PC-9 (cell line): ENCODE measurements at regions not wholly inside any gene's neighbourhood (a gene's known extent, or its start where the extent isn't known, plus 50 kb on each side); places are given as distances from the start of the nearest gene placed in this dataset.

Experiments
- BruUV-seq: library from RNA; stranded (reverse); fragments of 400-500 nt; replicated peaks from 2 replicates; lab custom pipeline; 2021; lab: Mats Ljungman, UMichigan
- CTCF ChIA-PET: fragments of 300-600 bp; sonication (Branson Sonifier 250); formaldehyde crosslinking; loops from one replicate; lab custom pipeline; 2022; ENCODE audit warnings: antibody characterized with exemption; lab: Charles Lee
- POLR2A ChIA-PET: fragments of 300-600 bp; sonication (Branson Sonifier 250); formaldehyde crosslinking; loops from one replicate; lab custom pipeline; 2022; ENCODE audit warnings: antibody characterized with exemption; ENCODE audit not compliant: unreplicated experiment; lab: Charles Lee
- DNase-seq, 2 experiments: peaks; one replicate each; pipeline versions ENCODE4 v3.0.0 to v3.0.0-alpha.2; 2015 to 2022; ENCODE audit warnings: mixed read lengths in 1 of 2
- H2AFZ ChIP-seq: fragments of 200-600 bp; sonication (generic); 2 replicates; pipeline ENCODE4 v1.8.1; 2017; ENCODE audit warnings: antibody characterized with exemption
- H3F3A ChIP-seq: fragments of 200-600 bp; sonication (generic); 2 replicates; pipeline ENCODE4 v1.8.1; 2017; ENCODE audit warnings: antibody characterized with exemption, mild to moderate bottlenecking, low read depth; ENCODE audit not compliant: insufficient read depth
- H3K27ac ChIP-seq: fragments of 200-600 bp; sonication (generic); 2 replicates; pipeline ENCODE4 v1.6.1; 2016; ENCODE audit warnings: mixed run types
- H3K27me3 ChIP-seq: fragments of 200-600 bp; sonication (generic); 2 replicates; pipeline ENCODE4 v1.6.1; 2016; ENCODE audit warnings: low read depth, mixed run types; ENCODE audit not compliant: insufficient read depth
- H3K36me3 ChIP-seq: fragments of 200-600 bp; sonication (generic); 2 replicates; pipeline ENCODE4 v1.6.1; 2016; ENCODE audit warnings: low read depth, mixed run types
- H3K4me1 ChIP-seq: fragments of 200-600 bp; sonication (generic); replicated peaks from 2 replicates; pipeline ENCODE4 v1.6.1; 2016; ENCODE audit warnings: mixed run types; ENCODE audit not compliant: insufficient read depth
- H3K4me2 ChIP-seq: fragments of 200-600 bp; sonication (generic); 2 replicates; pipeline ENCODE4 v1.6.1; 2017; ENCODE audit warnings: mixed run types
- H3K4me3 ChIP-seq: fragments of 200-600 bp; sonication (generic); 2 replicates; pipeline ENCODE4 v1.6.1; 2016; ENCODE audit warnings: mixed run types
- H3K79me2 ChIP-seq: fragments of 200-600 bp; sonication (generic); 2 replicates; pipeline ENCODE4 v1.6.1; 2017; ENCODE audit warnings: low read depth, mixed run types
- H3K9me2 ChIP-seq: fragments of 200-600 bp; sonication (generic); 2 replicates; pipeline ENCODE4 v1.8.1; 2017; ENCODE audit warnings: mild to moderate bottlenecking; ENCODE audit not compliant: insufficient read depth
- H3K9me3 ChIP-seq: fragments of 200-600 bp; sonication (generic); 2 replicates; pipeline ENCODE4 v1.8.1; 2016; ENCODE audit warnings: low read depth; ENCODE audit not compliant: insufficient read depth
- H4K20me1 ChIP-seq: fragments of 200-600 bp; sonication (generic); 2 replicates; pipeline ENCODE4 v1.8.1; 2017; ENCODE audit not compliant: insufficient read depth
- EZH2 ChIP-seq: fragments of 200-600 bp; sonication (generic); IDR thresholded peaks from 2 replicates; pipeline ENCODE4 v1.8.0; 2017; ENCODE audit warnings: antibody characterized with exemption, low read depth
- intact Hi-C: fragments of 100-400 bp; cut with micrococcal nuclease; formaldehyde crosslinking; loops from one replicate; pipeline ENCODE4 v1.10.0; 2022; ENCODE audit not compliant: unreplicated experiment
- TF ChIP-seq, protein P1 (sequence below): fragments of 200-600 bp; sonication (generic); conservative IDR thresholded peaks from 2 replicates; pipeline ENCODE4 v1.6.1; 2017; ENCODE audit warnings: mixed run types, antibody characterized with exemption, mild to moderate bottlenecking, moderate library complexity

DNA sequence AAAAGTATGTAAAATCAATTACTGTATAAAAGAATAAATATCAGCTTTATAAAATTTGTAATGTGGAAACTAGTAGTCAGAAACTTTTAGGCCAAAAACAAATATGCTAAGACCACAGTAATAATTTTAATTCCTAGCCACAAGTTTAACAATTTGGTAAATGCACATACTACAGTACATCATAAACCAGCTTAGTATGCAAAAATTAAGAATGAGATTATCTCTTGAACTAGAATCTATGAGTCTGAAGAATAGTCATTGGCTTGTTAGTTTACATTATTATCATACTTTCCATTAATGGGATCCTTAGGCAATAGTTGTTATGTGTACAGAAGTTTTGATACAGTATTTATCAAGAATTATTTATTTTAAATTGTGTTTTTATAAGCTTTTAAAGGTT is 491.9 kb upstream of the FSIP2 start:
- intact Hi-C loops: no loop called here
- ChIA-PET POLR2A (no interaction called here), CTCF (no interaction called here)
- Histone ChIP-seq H3F3A (no peaks in the 10 kb centered on the region), H3K4me2 (no peak overlapping the region), H3K9me3 (no peaks in the 10 kb centered on the region), H3K9me2 (no peaks in the 10 kb centered on the region), H3K27me3 (no peaks in the 10 kb centered on the region), H3K27ac (no peak overlapping the region), H3K79me2 (no peaks in the 10 kb centered on the region), H2AFZ (no peak overlapping the region), H3K4me1 (no peaks in the 10 kb centered on the region), H3K4me3 (no peak overlapping the region), H4K20me1 (no peaks in the 10 kb centered on the region), H3K36me3 (no peaks in the 10 kb centered on the region)
- DNase-seq: no peak
- BruUV-seq: no TSS peak
- TF ChIP-seq, protein P1, sequence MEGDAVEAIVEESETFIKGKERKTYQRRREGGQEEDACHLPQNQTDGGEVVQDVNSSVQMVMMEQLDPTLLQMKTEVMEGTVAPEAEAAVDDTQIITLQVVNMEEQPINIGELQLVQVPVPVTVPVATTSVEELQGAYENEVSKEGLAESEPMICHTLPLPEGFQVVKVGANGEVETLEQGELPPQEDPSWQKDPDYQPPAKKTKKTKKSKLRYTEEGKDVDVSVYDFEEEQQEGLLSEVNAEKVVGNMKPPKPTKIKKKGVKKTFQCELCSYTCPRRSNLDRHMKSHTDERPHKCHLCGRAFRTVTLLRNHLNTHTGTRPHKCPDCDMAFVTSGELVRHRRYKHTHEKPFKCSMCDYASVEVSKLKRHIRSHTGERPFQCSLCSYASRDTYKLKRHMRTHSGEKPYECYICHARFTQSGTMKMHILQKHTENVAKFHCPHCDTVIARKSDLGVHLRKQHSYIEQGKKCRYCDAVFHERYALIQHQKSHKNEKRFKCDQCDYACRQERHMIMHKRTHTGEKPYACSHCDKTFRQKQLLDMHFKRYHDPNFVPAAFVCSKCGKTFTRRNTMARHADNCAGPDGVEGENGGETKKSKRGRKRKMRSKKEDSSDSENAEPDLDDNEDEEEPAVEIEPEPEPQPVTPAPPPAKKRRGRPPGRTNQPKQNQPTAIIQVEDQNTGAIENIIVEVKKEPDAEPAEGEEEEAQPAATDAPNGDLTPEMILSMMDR: no peak
- TF ChIP-seq EZH2: no peak

DNA sequence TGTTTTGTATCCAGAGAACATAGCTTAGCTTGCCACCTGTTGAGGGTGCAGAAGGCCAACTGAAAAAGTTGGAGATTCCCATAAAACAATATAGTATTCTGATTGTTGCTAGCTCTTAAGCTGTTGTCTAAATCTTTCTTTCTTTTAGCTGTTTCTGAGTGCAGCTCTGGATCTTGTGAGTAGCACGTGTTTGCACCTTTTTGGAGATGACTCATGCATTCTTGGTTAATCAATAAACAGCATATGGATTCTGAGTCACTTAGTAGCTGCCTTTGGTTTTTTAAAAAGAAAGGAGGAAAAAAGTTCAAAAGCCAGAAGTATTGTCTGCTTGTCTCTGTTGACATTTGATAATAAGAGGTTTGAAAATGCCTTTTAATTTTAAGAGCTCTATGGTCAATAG is 483.0 kb upstream of the FSIP2 start:
- Histone ChIP-seq H3K36me3 (no peaks in the 10 kb centered on the region), H3K4me3 (no peak overlapping the region), H3K79me2 (no peaks in the 10 kb centered on the region), H3K4me1 (no peaks in the 10 kb centered on the region), H4K20me1 (no peaks in the 10 kb centered on the region), H3K27ac (no peak overlapping the region), H3F3A (no peaks in the 10 kb centered on the region), H2AFZ (no peak overlapping the region), H3K27me3 (no peaks in the 10 kb centered on the region), H3K9me3 (no peaks in the 10 kb centered on the region), H3K4me2 (no peak overlapping the region), H3K9me2 (no peaks in the 10 kb centered on the region)
- intact Hi-C loops: no loop called here
- CTCF ChIA-PET: no interaction called here
- no TSS peak for BruUV-seq
- no peak for DNase-seq
- POLR2A ChIA-PET: no interaction called here
- no peak for TF ChIP-seq EZH2
- TF ChIP-seq, protein P1: no peak

DNA sequence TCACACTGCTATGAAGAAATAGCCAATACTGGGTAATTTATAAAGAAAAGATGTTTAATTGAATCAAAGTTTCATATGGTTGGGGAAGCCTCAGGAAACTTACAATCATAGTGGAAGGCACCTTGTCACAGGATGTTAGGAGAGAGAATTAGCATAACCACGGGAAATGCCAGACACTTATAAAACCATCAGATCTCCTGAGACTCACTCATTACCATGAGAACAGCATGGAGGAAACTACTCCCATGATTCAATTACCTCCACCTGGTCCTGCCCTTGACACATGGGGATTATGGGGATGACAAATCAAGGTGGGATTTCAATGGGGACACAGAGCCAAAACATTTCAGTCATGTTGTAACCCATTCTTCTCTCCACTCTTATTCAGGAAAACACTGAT is 472.9 kb upstream of the FSIP2 start:
- ChIA-PET POLR2A (no interaction called here), CTCF (no interaction called here)
- Histone ChIP-seq H3K27ac (no peak overlapping the region), H3K4me2 (no peak overlapping the region), H3K4me3 (no peak overlapping the region), H3K27me3 (no peaks in the 10 kb centered on the region), H3K4me1 (no peaks in the 10 kb centered on the region), H3K79me2 (no peaks in the 10 kb centered on the region), H2AFZ (no peak overlapping the region), H3F3A (no peaks in the 10 kb centered on the region), H3K9me2 (no peaks in the 10 kb centered on the region), H3K9me3 (no peaks in the 10 kb centered on the region), H4K20me1 (no peaks in the 10 kb centered on the region), H3K36me3 (no peaks in the 10 kb centered on the region)
- BruUV-seq: no TSS peak
- no peak for TF ChIP-seq EZH2
- TF ChIP-seq, protein P1: no peak
- intact Hi-C loops: no loop called here
- no peak for DNase-seq
